A172 (cell line): ENCODE measurements at regions not wholly inside any gene's neighbourhood (a gene's known extent, or its start where the extent isn't known, plus 50 kb on each side); places are given as distances from the start of the nearest gene placed in this dataset.

Experiments
- DNase-seq: peaks from one replicate; pipeline ENCODE4 v3.0.0-alpha.2; 2015; ENCODE audit warnings: low spot score

GRCh38 chr22:47281126-47282106 lies 519.0 kb downstream of the TBC1D22A start:
- peak; percentile 38 for DNase-seq

GRCh38 chr22:47280301-47280700 lies 517.9 kb downstream of the TBC1D22A start:
- no peak for DNase-seq

GRCh38 chr22:47279746-47280145 lies 517.3 kb downstream of the TBC1D22A start:
- no peak for DNase-seq

- DNase-seq, result no peak
These were observed 516.9 kb downstream of the TBC1D22A start for GRCh38 chr22:47279337-47279736.

- no peak for DNase-seq
These were observed 516.2 kb downstream of the TBC1D22A start for GRCh38 chr22:47278655-47279054.

GRCh38 chr22:47277531-47277930 lies 515.1 kb downstream of the TBC1D22A start:
- no peak for DNase-seq

GRCh38 chr22:47276991-47277390 lies 514.5 kb downstream of the TBC1D22A start:
- DNase-seq, result no peak

- no peak for DNase-seq
These were observed 514.0 kb downstream of the TBC1D22A start for GRCh38 chr22:47276450-47276820.

GRCh38 chr22:47275605-47276449 lies 513.4 kb downstream of the TBC1D22A start:
- DNase-seq, result no peak

GRCh38 chr22:47274196-47274595 lies 511.7 kb downstream of the TBC1D22A start:
- no peak for DNase-seq

- no peak for DNase-seq
These were observed 508.1 kb downstream of the TBC1D22A start for GRCh38 chr22:47270463-47271135.

GRCh38 chr22:47269516-47270088 lies 507.2 kb downstream of the TBC1D22A start:
- DNase-seq, result no peak

GRCh38 chr22:47267513-47268282 lies 505.2 kb downstream of the TBC1D22A start:
- no peak for DNase-seq

GRCh38 chr22:47266329-47266728 lies 503.9 kb downstream of the TBC1D22A start:
- DNase-seq, result no peak

GRCh38 chr22:47260551-47260950 lies 498.1 kb downstream of the TBC1D22A start:
- DNase-seq, result no peak

GRCh38 chr22:47259990-47260389 lies 497.5 kb downstream of the TBC1D22A start:
- DNase-seq, result no peak

GRCh38 chr22:47259049-47259448 lies 496.6 kb downstream of the TBC1D22A start:
- DNase-seq, result no peak

GRCh38 chr22:47257976-47258375 lies 495.5 kb downstream of the TBC1D22A start:
- no peak for DNase-seq

- DNase-seq, result no peak
These were observed 495.1 kb downstream of the TBC1D22A start for GRCh38 chr22:47257566-47257965.

GRCh38 chr22:47251911-47252310 lies 489.5 kb downstream of the TBC1D22A start:
- DNase-seq, result no peak
